ENCODE measurements at regions not wholly inside any gene's neighbourhood (a gene's known extent, or its start where the extent isn't known, plus 50 kb on each side); places are given as distances from the start of the nearest gene placed in this dataset.

DNA sequence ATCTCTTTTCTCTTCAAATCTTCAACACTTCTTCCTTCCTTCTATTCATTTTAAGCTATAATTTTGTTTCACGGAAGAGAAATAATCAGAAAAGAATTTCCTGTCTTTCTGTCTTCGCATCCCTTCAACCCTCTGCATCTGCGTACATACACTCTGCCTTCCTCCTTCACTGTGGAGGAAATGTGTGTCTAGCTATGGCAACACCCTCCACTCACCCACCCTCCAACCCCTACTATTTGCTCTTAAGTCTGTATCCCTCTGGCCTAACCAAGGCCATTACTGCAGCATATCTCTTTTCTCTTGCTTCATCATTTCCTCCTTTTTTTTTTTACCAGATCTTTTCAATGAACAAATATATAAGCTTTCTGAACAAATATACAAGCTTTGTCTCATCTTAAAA lies 105.7 kb upstream of the NUDT12 start:
- TF ChIP-seq ZNF565 (CRISPR knock-in tag; conservative IDR thresholded peaks at IDR 0.05; ENCODE audit: low read depth) (no peak), ARNTL (CRISPR knock-in tag; IDR thresholded peaks at IDR 0.05; ENCODE audit: borderline replicate concordance, low read depth) (no peak), TOX (CRISPR knock-in tag; IDR thresholded peaks at IDR 0.05; ENCODE audit: borderline replicate concordance) (no peak), ZFP3 (CRISPR knock-in tag; IDR thresholded peaks at IDR 0.05) (no peak)
